Panc1 (cell line): ENCODE measurements at regions not wholly inside any gene's neighbourhood (a gene's known extent, or its start where the extent isn't known, plus 50 kb on each side); places are given as distances from the start of the nearest gene placed in this dataset.

Experiments used
- ATAC-seq: fragments of 200-7000 bp; cut with Tn5 transposase; 2 replicates; pipeline ENCODE4 v1.9.1; 2020; ENCODE audit warnings: mild to moderate bottlenecking, moderate library complexity
- BruUV-seq: library from RNA; stranded (reverse); fragments of 400-500 nt; replicated peaks from 2 replicates; lab custom pipeline; 2021; lab: Mats Ljungman, UMichigan
- CTCF ChIA-PET: fragments of 300-600 bp; sonication (Branson Sonifier 250); formaldehyde crosslinking; loops from one replicate; lab custom pipeline; 2022; ENCODE audit warnings: antibody characterized with exemption; lab: Charles Lee
- POLR2A ChIA-PET: fragments of 300-600 bp; sonication (Branson Sonifier 250); formaldehyde crosslinking; loops from one replicate; lab custom pipeline; 2022; ENCODE audit warnings: antibody characterized with exemption; lab: Charles Lee
- DNase-seq: peaks from one replicate; pipeline ENCODE4 v3.0.0-alpha.2; 2010; ENCODE audit warnings: low read depth, low spot score
- H3K27ac ChIP-seq: 2 replicates; pipeline ENCODE4 v1.5.1; 2011; ENCODE audit warnings: mild to moderate bottlenecking, low read length, inconsistent platforms
- H3K27me3 ChIP-seq: fragments of 200-500 bp; sonication (Bioruptor generic); 2 replicates; pipeline ENCODE4 v1.6.0; 2014; ENCODE audit warnings: low read length, inconsistent platforms; ENCODE audit not compliant: control insufficient read depth, insufficient read depth
- H3K36me3 ChIP-seq: fragments of 200-500 bp; sonication (Bioruptor generic); 2 replicates; pipeline ENCODE4 v1.5.1; 2014; ENCODE audit warnings: inconsistent platforms, mild to moderate bottlenecking, low read length, moderate library complexity; ENCODE audit not compliant: control insufficient read depth, insufficient read depth
- H3K4me1 ChIP-seq: 2 replicates; pipeline ENCODE4 v1.5.1; 2011; ENCODE audit warnings: inconsistent platforms, mild to moderate bottlenecking, low read length, moderate library complexity; ENCODE audit not compliant: control insufficient read depth, insufficient read depth
- H3K4me3 ChIP-seq, 2 experiments: 2 replicates each; pipeline ENCODE4 v1.5.1; 2011 to 2012; ENCODE audit warnings: low read depth in 2 of 2, low read length in 2 of 2, mild to moderate bottlenecking in 2 of 2, inconsistent platforms in 1 of 2, moderate library complexity in 1 of 2
- H3K9me3 ChIP-seq: fragments of 200-500 bp; sonication (Bioruptor generic); 2 replicates; pipeline ENCODE4 v1.5.1; 2014; ENCODE audit warnings: low read depth, mild to moderate bottlenecking, inconsistent platforms, low read length, moderate library complexity; ENCODE audit not compliant: control insufficient read depth, insufficient read depth
- CTCF ChIP-seq: fragments of 450-650 bp; IDR thresholded peaks from 2 replicates; pipeline ENCODE4 v1.5.1; 2017; ENCODE audit warnings: mild to moderate bottlenecking
- POLR2AphosphoS5 ChIP-seq: IDR thresholded peaks from 2 replicates; pipeline ENCODE4 v1.6.1; 2012; ENCODE audit warnings: mild to moderate bottlenecking, low read depth, low read length, moderate library complexity
- REST ChIP-seq, 2 experiments: IDR thresholded peaks; 2 replicates each; pipeline ENCODE4 v1.6.1; 2011 to 2012; ENCODE audit warnings: low read depth in 2 of 2, control low read depth in 1 of 2, low read length in 1 of 2, mild to moderate bottlenecking in 1 of 2, moderate library complexity in 1 of 2; ENCODE audit not compliant: insufficient read depth in 1 of 2
- SIN3A ChIP-seq: IDR thresholded peaks from 2 replicates; pipeline ENCODE4 v1.6.1; 2012; ENCODE audit warnings: low read depth, mild to moderate bottlenecking, low read length, moderate library complexity, borderline replicate concordance; ENCODE audit not compliant: insufficient read depth
- TCF7L2 ChIP-seq: IDR thresholded peaks from 2 replicates; pipeline ENCODE4 v1.6.1; 2011; ENCODE audit warnings: mild to moderate bottlenecking, low read depth, low read length, inconsistent platforms
- in situ Hi-C: cut with HindIII; loops from 2 replicates; pipeline ENCODE4 v1.10.0; 2016; ENCODE audit warnings: low sequenced_read_pairs, low pct_unique_long_range_greater_than_20kb
- intact Hi-C: fragments of 100-400 bp; cut with micrococcal nuclease; formaldehyde crosslinking; loops from one replicate; pipeline ENCODE4 v1.10.0; 2022; ENCODE audit not compliant: unreplicated experiment

- H3K27me3 ChIP-seq: no peaks in the 10 kb centered on the region
- H3K9me3 ChIP-seq: peaks cover 5% of the 10 kb centered on the region; the same call in 1 of the 2 replicates
- no peak overlapping the region for H3K4me3 ChIP-seq
- intact Hi-C loops: no loop called here
- ATAC-seq: no peak
- no TSS peak for BruUV-seq
- no peak overlapping the region for H3K27ac ChIP-seq
- ChIA-PET CTCF (no interaction called here), POLR2A (no interaction called here)
- TF ChIP-seq SIN3A (no peak), POLR2AphosphoS5 (no peak), TCF7L2 (no peak)
- no peaks in the 10 kb centered on the region for H3K4me1 ChIP-seq
- H3K36me3 ChIP-seq: no peaks in the 10 kb centered on the region
- no peak for DNase-seq
- in situ Hi-C loops: no loop called here
These were observed 53.0 kb upstream of the SMOX start for GRCh38 chr20:4095639-4096038.

- ChIA-PET POLR2A (interaction anchor here (0.5 kb wide), 1 partner anchor 214 kb away, joined by 4 read pairs; no protein-coding TSS in a partner anchor), CTCF (interaction anchor here (0.6 to 1.3 kb wide), 4 partner anchors 8 to 109 kb away, joined by 3 to 9 read pairs (median 3); no protein-coding TSS in a partner anchor)
- Histone ChIP-seq H3K27me3 (no peaks in the 10 kb centered on the region), H3K36me3 (no peaks in the 10 kb centered on the region), H3K4me1 (no peaks in the 10 kb centered on the region), H3K27ac (no peak overlapping the region), H3K9me3 (peaks cover 5% of the 10 kb centered on the region; the same call in 1 of the 2 replicates), H3K4me3 (no peak overlapping the region)
- BruUV-seq: no TSS peak
- DNase-seq (no peak), ATAC-seq (peak; percentile 79; the same call in 1 of the 2 replicates)
- intact Hi-C loops: no loop called here
- in situ Hi-C loops: no loop called here
- TF ChIP-seq SIN3A: no peak
- peak; percentile 89 for TF ChIP-seq CTCF
These were observed 56.8 kb upstream of the SMOX start for GRCh38 chr20:4091490-4092479.

GRCh38 chr20:4090756-4091489 lies 57.7 kb upstream of the SMOX start:
- Histone ChIP-seq H3K27me3 (no peaks in the 10 kb centered on the region), H3K36me3 (no peaks in the 10 kb centered on the region), H3K4me1 (no peaks in the 10 kb centered on the region), H3K27ac (no peak overlapping the region), H3K4me3 (no peak overlapping the region), H3K9me3 (peaks cover 5% of the 10 kb centered on the region; the same call in 1 of the 2 replicates)
- no peak for TF ChIP-seq REST (IDR thresholded peaks at IDR 0.05; ENCODE audit: insufficient read depth in 1 of 2, low read depth in 2 of 2, low read length in 1 of 2)
- TF ChIP-seq TCF7L2: no peak
- no peak for TF ChIP-seq SIN3A
- TF ChIP-seq POLR2AphosphoS5: no peak
- no peak for TF ChIP-seq CTCF
- BruUV-seq: no TSS peak
- DNase-seq (no peak), ATAC-seq (no peak)
- intact Hi-C loops: no loop called here
- in situ Hi-C loops: no loop called here
- POLR2A ChIA-PET: no interaction called here
- CTCF ChIA-PET: no interaction called here
